ENCODE measurements at regions not wholly inside any gene's neighbourhood (a gene's known extent, or its start where the extent isn't known, plus 50 kb on each side); places are given as distances from the start of the nearest gene placed in this dataset.

GRCh38 chr3:159441279-159441678 lies 547.4 kb upstream of the IL12A start:
- no peaks in the 10 kb centered on the region; the same call in 1 of the 2 replicates for H3K27me3 ChIP-seq
- H3K36me3 ChIP-seq: no peaks in the 10 kb centered on the region
- H3K9me3 ChIP-seq: no peaks in the 10 kb centered on the region
- no peak overlapping the region for H3K4me3 ChIP-seq
- no peak for DNase-seq

- peak; percentile 65 for DNase-seq
- Histone ChIP-seq H3K4me3 (no peak overlapping the region), H3K27me3 (no peaks in the 10 kb centered on the region), H3K9me3 (no peaks in the 10 kb centered on the region; the same call in 1 of the 2 replicates), H3K36me3 (no peaks in the 10 kb centered on the region)
Observed at GRCh38 chr3:159443266-159443665, 545.4 kb upstream of the IL12A start.

GRCh38 chr3:159447841-159448240 lies 540.8 kb upstream of the IL12A start:
- no peaks in the 10 kb centered on the region for H3K27me3 ChIP-seq

GRCh38 chr3:159448902-159449301 lies 539.7 kb upstream of the IL12A start:
- H3K36me3 ChIP-seq: no peaks in the 10 kb centered on the region
- H3K4me3 ChIP-seq: no peak overlapping the region
- no peaks in the 10 kb centered on the region; the same call in 1 of the 2 replicates for H3K9me3 ChIP-seq
- DNase-seq: no peak
- no peaks in the 10 kb centered on the region for H3K27me3 ChIP-seq

More at GRCh38 chr3:159447841-159448240, 540.8 kb upstream of the IL12A start:
- Histone ChIP-seq H3K4me3 (no peak overlapping the region), H3K9me3 (no peaks in the 10 kb centered on the region; the same call in 1 of the 2 replicates), H3K36me3 (no peaks in the 10 kb centered on the region)
- no peak for DNase-seq

- Histone ChIP-seq H3K4me3 (no peak overlapping the region), H3K9me3 (no peaks in the 10 kb centered on the region; the same call in 1 of the 2 replicates), H3K36me3 (no peaks in the 10 kb centered on the region), H3K27me3 (no peaks in the 10 kb centered on the region)
- no peak for DNase-seq
Observed at GRCh38 chr3:159451067-159451466, 537.6 kb upstream of the IL12A start.

- no peaks in the 10 kb centered on the region for H3K27me3 ChIP-seq
- DNase-seq: no peak
- H3K9me3 ChIP-seq: no peaks in the 10 kb centered on the region; the same call in 1 of the 2 replicates
- no peaks in the 10 kb centered on the region for H3K36me3 ChIP-seq
- no peak overlapping the region for H3K4me3 ChIP-seq
Observed at GRCh38 chr3:159451482-159451881, 537.2 kb upstream of the IL12A start.

- Histone ChIP-seq H3K4me3 (no peak overlapping the region), H3K9me3 (no peaks in the 10 kb centered on the region), H3K36me3 (no peaks in the 10 kb centered on the region), H3K27me3 (no peaks in the 10 kb centered on the region)
- DNase-seq: no peak
Observed at GRCh38 chr3:159453036-159453435, 535.6 kb upstream of the IL12A start.

GRCh38 chr3:159453945-159454344 lies 534.7 kb upstream of the IL12A start:
- H3K27me3 ChIP-seq: no peaks in the 10 kb centered on the region
- no peak overlapping the region for H3K4me3 ChIP-seq
- H3K36me3 ChIP-seq: no peaks in the 10 kb centered on the region
- no peaks in the 10 kb centered on the region for H3K9me3 ChIP-seq
- no peak for DNase-seq

- no peak overlapping the region for H3K4me3 ChIP-seq
Observed at GRCh38 chr3:159455741-159456181, 532.9 kb upstream of the IL12A start.

GRCh38 chr3:159458010-159458409 lies 530.6 kb upstream of the IL12A start:
- Histone ChIP-seq H3K27me3 (no peaks in the 10 kb centered on the region), H3K36me3 (no peaks in the 10 kb centered on the region), H3K4me3 (no peak overlapping the region), H3K9me3 (no peaks in the 10 kb centered on the region)
- peak; percentile 90 for DNase-seq

More at GRCh38 chr3:159455741-159456181, 532.9 kb upstream of the IL12A start:
- DNase-seq: peak; percentile 15
- H3K27me3 ChIP-seq: no peaks in the 10 kb centered on the region
- H3K9me3 ChIP-seq: no peaks in the 10 kb centered on the region
- no peaks in the 10 kb centered on the region for H3K36me3 ChIP-seq

- H3K27me3 ChIP-seq: no peaks in the 10 kb centered on the region
- H3K4me3 ChIP-seq: no peak overlapping the region
- H3K36me3 ChIP-seq: no peaks in the 10 kb centered on the region
- H3K9me3 ChIP-seq: no peaks in the 10 kb centered on the region
- DNase-seq: no peak
Observed at GRCh38 chr3:159458982-159459381, 529.7 kb upstream of the IL12A start.

GRCh38 chr3:159472611-159473010 lies 516.0 kb upstream of the IL12A start:
- Histone ChIP-seq H3K27me3 (no peaks in the 10 kb centered on the region), H3K9me3 (no peaks in the 10 kb centered on the region), H3K4me3 (no peak overlapping the region), H3K36me3 (no peaks in the 10 kb centered on the region)
- DNase-seq: no peak

- peaks cover 2% of the 10 kb centered on the region for H3K9me3 ChIP-seq
- H3K27me3 ChIP-seq: no peaks in the 10 kb centered on the region
- H3K36me3 ChIP-seq: no peaks in the 10 kb centered on the region
- no peak for DNase-seq
- no peak overlapping the region for H3K4me3 ChIP-seq
Observed at GRCh38 chr3:159473206-159473605, 515.4 kb upstream of the IL12A start.

GRCh38 chr3:159480046-159480445 lies 508.6 kb upstream of the IL12A start:
- no peaks in the 10 kb centered on the region; the same call in 1 of the 2 replicates for H3K27me3 ChIP-seq
- H3K4me3 ChIP-seq: no peak overlapping the region
- H3K36me3 ChIP-seq: no peaks in the 10 kb centered on the region
- DNase-seq: no peak
- peaks cover 7% of the 10 kb centered on the region for H3K9me3 ChIP-seq

- Histone ChIP-seq H3K36me3 (no peaks in the 10 kb centered on the region), H3K4me3 (no peak overlapping the region), H3K9me3 (peaks cover 7% of the 10 kb centered on the region), H3K27me3 (no peaks in the 10 kb centered on the region; the same call in 1 of the 2 replicates)
- no peak for DNase-seq
Observed at GRCh38 chr3:159482241-159482993, 506.2 kb upstream of the IL12A start.

GRCh38 chr3:159482994-159483367 lies 505.7 kb upstream of the IL12A start:
- Histone ChIP-seq H3K9me3 (peaks cover 7% of the 10 kb centered on the region), H3K36me3 (no peaks in the 10 kb centered on the region), H3K27me3 (no peaks in the 10 kb centered on the region; the same call in 1 of the 2 replicates), H3K4me3 (no peak overlapping the region)
- no peak for DNase-seq

GRCh38 chr3:159486580-159486979 lies 502.1 kb upstream of the IL12A start:
- Histone ChIP-seq H3K9me3 (no peaks in the 10 kb centered on the region), H3K27me3 (no peaks in the 10 kb centered on the region; the same call in 1 of the 2 replicates), H3K4me3 (no peak overlapping the region), H3K36me3 (no peaks in the 10 kb centered on the region)
- peak; percentile 5 for DNase-seq

GRCh38 chr3:159487304-159487703 lies 501.3 kb upstream of the IL12A start:
- no peak overlapping the region for H3K4me3 ChIP-seq
- DNase-seq: no peak

More at GRCh38 chr3:159487304-159487703, 501.3 kb upstream of the IL12A start:
- Histone ChIP-seq H3K27me3 (no peaks in the 10 kb centered on the region; the same call in 1 of the 2 replicates), H3K36me3 (no peaks in the 10 kb centered on the region), H3K9me3 (no peaks in the 10 kb centered on the region)

All from MG63 (cell line).